GM13976 (cell line): ENCODE measurements at regions not wholly inside any gene's neighbourhood (a gene's known extent, or its start where the extent isn't known, plus 50 kb on each side); places are given as distances from the start of the nearest gene placed in this dataset.

Experiments used
- DNase-seq: peaks from one replicate; pipeline ENCODE4 v3.0.0; 2012; ENCODE audit warnings: low spot score
- CTCF ChIP-seq: IDR thresholded peaks from 2 replicates; pipeline ENCODE4 v1.5.1; 2012; ENCODE audit warnings: borderline replicate concordance, mild to moderate bottlenecking; ENCODE audit not compliant: insufficient read depth; ENCODE audit errors: extremely low read depth, missing control alignments, control extremely low read depth
- in situ Hi-C: fragments of 300-500 bp; cut with MboI; formaldehyde crosslinking; loops from one replicate; pipeline ENCODE4 v1.12.0; 2022; ENCODE audit warnings: low sequenced_read_pairs, mixed read lengths, inconsistent platforms; ENCODE audit not compliant: unreplicated experiment

- no peak for DNase-seq
- in situ Hi-C loops = no loop called here
- TF ChIP-seq CTCF = no peak
Measured at GRCh38 chr10:130967784-130968183, 343.7 kb downstream of the TCERG1L start.

- no peak for DNase-seq
- in situ Hi-C loops = no loop called here
- no peak for TF ChIP-seq CTCF
Measured at GRCh38 chr10:130968511-130968910, 343.0 kb downstream of the TCERG1L start.

- TF ChIP-seq CTCF = no peak
- in situ Hi-C loops = no loop called here
Measured at GRCh38 chr10:130968964-130969363, 342.6 kb downstream of the TCERG1L start.

GRCh38 chr10:130969700-130970099 lies 341.8 kb downstream of the TCERG1L start:
- DNase-seq = no peak
- in situ Hi-C loops = no loop called here
- TF ChIP-seq CTCF = no peak

More at GRCh38 chr10:130968964-130969363, 342.6 kb downstream of the TCERG1L start:
- DNase-seq = no peak

GRCh38 chr10:130970341-130971122 lies 341.0 kb downstream of the TCERG1L start:
- in situ Hi-C loops = no loop called here
- no peak for DNase-seq
- no peak for TF ChIP-seq CTCF

GRCh38 chr10:130971123-130971435 lies 340.4 kb downstream of the TCERG1L start:
- no peak for TF ChIP-seq CTCF
- DNase-seq = no peak
- in situ Hi-C loops = no loop called here
